Testis (tissue), 2 donors: ENCODE measurements at regions not wholly inside any gene's neighbourhood (a gene's known extent, or its start where the extent isn't known, plus 50 kb on each side); places are given as distances from the start of the nearest gene placed in this dataset.

Source experiments
- DNase-seq: peaks from one replicate; pipeline ENCODE4 v3.0.0-alpha.2; 2019
- H3K27ac ChIP-seq, 2 donors: fragments of 200-600 bp; sonication (generic); one replicate each; pipeline ENCODE4 v1.5.1; 2019
- H3K27me3 ChIP-seq: fragments of 200-600 bp; sonication (generic); one replicate; pipeline ENCODE4 v1.5.1; 2019
- H3K36me3 ChIP-seq: fragments of 200-600 bp; sonication (generic); one replicate; pipeline ENCODE4 v1.5.1; 2017; ENCODE audit warnings: low read depth; ENCODE audit errors: missing control alignments
- H3K4me1 ChIP-seq: fragments of 200-600 bp; sonication (generic); one replicate; pipeline ENCODE4 v1.5.1; 2019
- H3K4me3 ChIP-seq, 2 donors: fragments of 200-600 bp; sonication (generic); one replicate each; pipeline ENCODE4 v1.5.1; 2017 to 2019
- H3K9me3 ChIP-seq: fragments of 200-600 bp; sonication (generic); one replicate; pipeline ENCODE4 v1.5.1; 2017
- POLR2A ChIP-seq: fragments of 450-650 bp; IDR thresholded peaks from one replicate; pipeline ENCODE4 v1.6.1; 2017; ENCODE audit warnings: antibody characterized with exemption, mild to moderate bottlenecking, moderate library complexity
- WGBS, 2 donors: methylation state at CpG; one replicate each; pipeline ENCODE4 v1.1.5; 2018; 5-methylcytosine and 5-hydroxymethylcytosine counted together
- intact Hi-C: fragments of 100-400 bp; cut with DNase I; formaldehyde crosslinking; loops from one replicate; pipeline ENCODE4 v1.15.1; 2023; ENCODE audit warnings: low total_unique reads
- TF ChIP-seq, protein P1 (sequence below), 3 experiments: fragments of 450-650 bp in 2 of 3; fragments of 200-600 bp in 1 of 3; sonication (generic) in 1 of 3; IDR thresholded peaks; one replicate each; pipeline ENCODE4 v1.5.1; 2016 to 2019; ENCODE audit warnings: antibody characterized with exemption in 3 of 3, mild to moderate bottlenecking in 2 of 3, moderate library complexity in 1 of 3

DNA sequence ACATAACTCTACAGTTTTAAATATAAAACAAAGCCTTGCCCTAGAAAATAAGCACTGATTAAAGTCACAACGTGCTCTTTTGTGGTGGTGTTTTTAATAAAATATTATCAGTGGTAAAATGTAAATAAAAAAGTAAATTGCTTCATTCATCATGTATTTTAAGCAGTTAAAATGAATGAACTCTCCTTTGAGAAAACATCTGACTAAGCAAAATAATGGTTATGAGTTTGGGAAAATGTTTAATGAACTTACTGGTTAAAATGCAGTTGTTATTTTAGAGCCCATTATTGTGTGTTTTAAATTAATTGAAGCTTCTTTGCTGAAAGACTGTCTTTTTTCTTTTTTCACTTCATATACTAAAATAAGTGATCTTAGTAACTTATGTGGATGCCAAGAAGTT lies 1007.5 kb upstream of the ARRDC3 start:
- Histone ChIP-seq H3K9me3 (no peaks in the 10 kb centered on the region), H3K27me3 (no peaks in the 10 kb centered on the region), H3K27ac (no peak overlapping the region), H3K36me3 (no peaks in the 10 kb centered on the region), H3K4me1 (no peaks in the 10 kb centered on the region), H3K4me3 (no peak overlapping the region)
- 52 to 56% methylated on average over 1 of the region's 1 CpG for WGBS, 2 donors
- intact Hi-C loops = no loop called here
- no peak for TF ChIP-seq POLR2A
- TF ChIP-seq, protein P1, sequence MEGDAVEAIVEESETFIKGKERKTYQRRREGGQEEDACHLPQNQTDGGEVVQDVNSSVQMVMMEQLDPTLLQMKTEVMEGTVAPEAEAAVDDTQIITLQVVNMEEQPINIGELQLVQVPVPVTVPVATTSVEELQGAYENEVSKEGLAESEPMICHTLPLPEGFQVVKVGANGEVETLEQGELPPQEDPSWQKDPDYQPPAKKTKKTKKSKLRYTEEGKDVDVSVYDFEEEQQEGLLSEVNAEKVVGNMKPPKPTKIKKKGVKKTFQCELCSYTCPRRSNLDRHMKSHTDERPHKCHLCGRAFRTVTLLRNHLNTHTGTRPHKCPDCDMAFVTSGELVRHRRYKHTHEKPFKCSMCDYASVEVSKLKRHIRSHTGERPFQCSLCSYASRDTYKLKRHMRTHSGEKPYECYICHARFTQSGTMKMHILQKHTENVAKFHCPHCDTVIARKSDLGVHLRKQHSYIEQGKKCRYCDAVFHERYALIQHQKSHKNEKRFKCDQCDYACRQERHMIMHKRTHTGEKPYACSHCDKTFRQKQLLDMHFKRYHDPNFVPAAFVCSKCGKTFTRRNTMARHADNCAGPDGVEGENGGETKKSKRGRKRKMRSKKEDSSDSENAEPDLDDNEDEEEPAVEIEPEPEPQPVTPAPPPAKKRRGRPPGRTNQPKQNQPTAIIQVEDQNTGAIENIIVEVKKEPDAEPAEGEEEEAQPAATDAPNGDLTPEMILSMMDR (IDR thresholded peaks at IDR 0.05) = no peak
- DNase-seq = no peak

DNA sequence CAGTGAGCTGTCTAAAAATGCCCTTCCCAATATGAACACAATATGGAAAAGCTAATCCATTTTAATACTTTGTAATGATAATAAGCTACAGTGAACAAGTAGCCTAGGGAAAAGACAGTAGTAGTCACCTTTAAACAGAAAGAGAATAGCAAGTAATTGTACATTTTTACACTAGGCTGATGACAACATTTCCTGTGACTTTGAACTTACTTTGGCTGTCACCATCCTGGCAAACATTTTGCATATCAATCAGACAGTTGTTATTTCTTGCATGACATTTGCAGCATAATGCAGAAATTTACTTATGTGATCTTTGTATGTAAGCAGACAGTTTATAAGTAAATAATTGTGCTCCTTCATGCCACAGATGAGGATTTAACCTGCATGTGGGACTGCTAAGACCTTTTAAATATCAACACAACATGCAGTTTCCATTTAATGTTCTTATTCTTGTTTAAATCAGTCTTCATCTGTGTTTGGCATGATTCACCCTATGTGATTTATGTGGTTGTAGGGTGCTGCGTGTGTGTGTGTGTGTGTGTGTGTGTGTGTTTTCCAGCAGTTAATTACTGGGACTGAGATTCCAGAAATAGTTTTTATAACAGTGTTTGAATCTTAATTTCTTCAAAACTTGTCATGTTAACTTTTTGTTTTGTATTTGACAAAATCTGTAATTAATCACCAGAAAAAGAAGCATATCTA lies 997.1 kb upstream of the ARRDC3 start:
- no peaks in the 10 kb centered on the region for H3K9me3 ChIP-seq
- no peak overlapping the region for H3K4me3 ChIP-seq
- intact Hi-C loops = no loop called here
- no peaks in the 10 kb centered on the region for H3K4me1 ChIP-seq
- 72 to 77% methylated on average over 1 of the region's 1 CpG for WGBS, 2 donors
- TF ChIP-seq, protein P1 (IDR thresholded peaks at IDR 0.05) = no peak
- no peak for TF ChIP-seq POLR2A
- no peak for DNase-seq
- H3K27ac ChIP-seq = no peak overlapping the region
- no peaks in the 10 kb centered on the region for H3K27me3 ChIP-seq
- no peaks in the 10 kb centered on the region for H3K36me3 ChIP-seq

DNA sequence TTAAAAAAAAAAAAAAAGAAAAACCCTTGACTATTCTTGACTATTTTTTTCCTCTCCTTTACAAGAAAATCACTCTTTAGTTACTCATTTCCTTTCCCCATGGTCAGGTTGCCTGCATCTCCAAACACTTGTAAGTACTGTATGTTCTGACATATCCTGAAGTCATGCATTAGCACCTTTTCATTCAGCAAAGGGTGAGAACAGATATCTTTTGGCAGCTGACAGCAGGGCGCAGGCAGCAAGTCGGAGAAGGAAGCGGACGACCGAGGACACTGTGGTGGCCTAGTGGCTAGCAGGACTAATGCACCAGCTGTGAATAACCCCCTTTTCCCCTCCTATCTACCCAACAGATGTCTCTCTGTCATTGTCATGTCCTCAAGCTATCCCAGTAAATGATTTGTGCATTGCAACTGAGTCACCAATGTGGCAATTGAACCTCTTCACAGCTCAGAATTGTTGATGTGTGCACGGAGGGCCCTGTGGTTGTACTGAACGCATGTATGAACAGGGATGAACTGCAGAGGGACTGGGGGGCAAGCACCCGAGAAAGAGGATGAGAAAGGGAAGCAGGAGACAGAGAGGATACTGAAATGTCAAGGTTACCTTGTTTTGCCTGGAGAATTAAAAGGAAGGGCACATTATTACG lies 996.0 kb upstream of the ARRDC3 start:
- Histone ChIP-seq H3K36me3 (no peaks in the 10 kb centered on the region), H3K4me1 (no peaks in the 10 kb centered on the region), H3K27me3 (no peaks in the 10 kb centered on the region), H3K9me3 (no peaks in the 10 kb centered on the region), H3K4me3 (no peak overlapping the region), H3K27ac (no peak overlapping the region)
- intact Hi-C loops = no loop called here
- WGBS, 2 donors = 75 to 76% methylated on average over 9 of the region's 9 CpGs
- TF ChIP-seq POLR2A = no peak
- TF ChIP-seq, protein P1 (IDR thresholded peaks at IDR 0.05) = no peak
- no peak for DNase-seq

DNA sequence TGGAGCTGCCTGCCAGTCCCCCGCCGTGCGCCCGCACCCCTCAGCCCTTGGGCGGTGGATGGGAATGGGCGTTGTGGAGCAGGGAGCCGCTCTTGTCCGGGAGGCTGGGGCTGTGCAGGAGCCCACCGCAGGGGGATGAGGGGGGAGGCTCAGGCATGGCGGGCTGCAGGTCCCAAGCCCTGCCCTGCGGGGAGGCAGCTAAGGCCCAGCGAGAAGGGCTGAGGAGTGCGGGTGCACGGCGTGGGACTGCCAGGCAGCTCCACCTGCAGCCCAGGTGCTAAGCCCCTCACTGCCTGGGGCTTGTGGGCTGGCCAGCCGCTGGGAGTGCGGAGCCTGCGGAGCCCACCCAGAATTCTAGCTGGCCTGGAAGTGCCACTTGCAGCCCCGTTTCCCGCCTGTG lies 991.7 kb upstream of the ARRDC3 start:
- WGBS, 2 donors = 93% methylated on average over 19 of the region's 20 CpGs; no CpG with 5 or more reads in 1 of the 2 donors

More for the DNA sequence above, 991.7 kb upstream of the ARRDC3 start:
- H3K4me1 ChIP-seq = no peaks in the 10 kb centered on the region
- no peaks in the 10 kb centered on the region for H3K27me3 ChIP-seq
- H3K36me3 ChIP-seq = no peaks in the 10 kb centered on the region
- TF ChIP-seq, protein P1 (IDR thresholded peaks at IDR 0.05) = no peak
- no peak for TF ChIP-seq POLR2A
- no peak overlapping the region for H3K27ac ChIP-seq
- DNase-seq = no peak
- no peaks in the 10 kb centered on the region for H3K9me3 ChIP-seq
- peak overlapping the region in 1 of 2 donors; percentile 32 for H3K4me3 ChIP-seq
- intact Hi-C loops = no loop called here
